DMS114 treated with DMSO at 0.1 percent for 48 hours (cell line): ENCODE measurements at regions not wholly inside any gene's neighbourhood (a gene's known extent, or its start where the extent isn't known, plus 50 kb on each side); places are given as distances from the start of the nearest gene placed in this dataset.
"Not testable (repeated sequence)": the region's sequence is repeated elsewhere in the genome, so short reads cannot be mapped to it uniquely, and the experiment has no call there.

ENCODE experiments used
- DNase-seq: peaks from one replicate; lab custom pipeline; 2025; ENCODE audit not compliant: unreplicated experiment; lab: John Stamatoyannopoulos, UW

DNA sequence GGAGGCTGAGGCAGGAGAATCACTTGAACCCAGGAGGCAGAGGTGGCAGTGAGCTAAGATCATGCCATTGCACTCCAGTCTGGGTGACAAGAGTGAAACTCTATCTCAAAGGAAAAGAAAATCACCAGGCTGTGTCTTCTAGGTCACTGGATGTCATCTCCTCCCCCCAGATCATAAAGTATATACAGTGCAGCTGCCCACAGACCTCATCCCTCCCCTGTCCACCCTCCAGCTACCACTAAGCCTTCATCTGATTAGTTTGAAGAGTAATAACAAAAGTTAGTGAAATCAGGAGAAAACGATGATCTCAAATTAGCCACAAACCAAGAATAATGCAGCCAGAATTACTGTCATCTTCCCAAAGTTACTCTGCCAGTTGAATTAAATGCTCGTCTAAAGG lies 117.2 kb downstream of the ZNF22 start:
- DNase-seq: not testable (repeated sequence)

DNA sequence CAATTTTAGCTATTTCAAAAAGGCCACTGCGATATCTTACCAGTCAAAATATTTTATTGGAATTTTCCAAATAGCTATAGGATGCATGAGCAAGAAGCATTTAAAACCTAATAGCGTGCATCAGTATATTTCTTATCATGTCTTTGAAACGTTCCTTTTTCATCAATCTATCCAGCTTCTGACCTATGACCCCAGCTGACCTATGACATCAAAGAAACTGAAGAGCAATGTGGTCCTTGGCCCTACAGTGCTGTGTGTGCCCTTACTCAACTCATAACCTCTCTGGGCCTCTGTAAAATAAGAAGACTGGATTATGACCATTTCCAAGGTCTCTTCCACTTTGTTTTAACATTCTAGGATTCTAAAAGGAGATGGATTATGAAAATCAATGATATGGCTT lies 118.2 kb downstream of the ZNF22 start:
- no peak for DNase-seq

DNA sequence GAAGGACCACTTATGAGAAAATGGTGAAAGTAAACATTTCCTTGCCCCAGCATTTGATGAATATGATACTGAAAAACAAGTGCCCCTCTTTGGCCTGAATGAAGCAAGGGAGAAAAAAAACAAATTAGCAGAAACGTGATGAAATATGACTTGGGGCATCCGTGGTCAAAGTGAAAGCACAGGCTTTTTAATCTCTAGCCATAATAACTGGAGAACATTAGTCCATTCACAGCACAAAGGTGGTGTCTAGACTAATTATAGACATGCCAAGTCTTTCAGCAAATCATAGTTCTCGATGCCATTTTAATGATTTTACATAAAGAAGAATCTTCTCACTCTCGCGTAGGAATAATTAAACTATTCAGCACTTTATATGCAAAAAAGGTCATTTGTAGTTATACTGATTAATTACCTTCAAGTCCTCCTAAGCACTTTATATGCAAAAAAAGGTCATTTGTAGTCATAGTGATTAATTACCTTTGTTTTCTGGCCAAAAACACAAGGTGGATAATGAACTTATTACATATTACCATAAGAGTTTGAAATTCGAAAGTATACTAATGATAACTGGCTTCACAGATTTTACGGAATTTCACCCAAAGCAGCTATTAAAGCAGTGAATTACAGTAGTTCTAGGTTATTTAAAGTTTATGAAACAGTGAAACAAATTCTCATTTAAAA lies 121.6 kb downstream of the ZNF22 start:
- DNase-seq: not testable (repeated sequence)

DNA sequence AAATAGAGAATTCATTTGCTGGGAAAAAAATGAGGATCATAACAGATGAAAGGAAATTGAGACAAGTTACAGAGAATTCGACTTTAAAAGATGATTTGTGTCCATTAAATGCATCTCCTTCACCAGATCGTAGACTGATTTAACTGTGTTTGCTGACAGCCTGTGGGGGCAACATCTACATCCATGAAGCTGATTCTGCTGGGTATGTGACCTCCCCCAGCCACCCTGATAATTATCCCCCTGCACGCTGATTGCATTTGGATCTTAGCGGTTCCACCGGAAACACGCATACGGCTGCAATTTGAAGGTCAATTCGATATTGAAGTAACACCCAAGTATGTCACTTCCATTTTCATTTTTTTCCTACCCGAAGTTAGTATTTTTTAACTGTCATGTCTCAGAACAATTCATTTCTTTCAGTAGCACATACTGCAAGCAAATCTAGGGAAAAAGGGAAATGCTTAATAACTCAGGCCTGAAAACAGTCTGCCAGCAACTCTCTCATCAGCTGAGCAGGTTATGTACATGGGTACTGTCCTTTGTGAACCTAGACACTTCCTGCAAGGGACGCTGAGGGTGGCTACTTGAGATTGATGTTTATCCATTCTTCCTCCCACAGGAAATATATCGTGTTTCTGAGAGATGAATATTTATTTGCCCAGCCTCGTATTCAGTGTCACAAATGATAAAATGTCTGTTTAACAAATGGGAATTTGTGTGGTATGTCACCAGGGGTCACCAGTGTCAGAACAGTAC lies 134.9 kb downstream of the ZNF22 start:
- no peak for DNase-seq

DNA sequence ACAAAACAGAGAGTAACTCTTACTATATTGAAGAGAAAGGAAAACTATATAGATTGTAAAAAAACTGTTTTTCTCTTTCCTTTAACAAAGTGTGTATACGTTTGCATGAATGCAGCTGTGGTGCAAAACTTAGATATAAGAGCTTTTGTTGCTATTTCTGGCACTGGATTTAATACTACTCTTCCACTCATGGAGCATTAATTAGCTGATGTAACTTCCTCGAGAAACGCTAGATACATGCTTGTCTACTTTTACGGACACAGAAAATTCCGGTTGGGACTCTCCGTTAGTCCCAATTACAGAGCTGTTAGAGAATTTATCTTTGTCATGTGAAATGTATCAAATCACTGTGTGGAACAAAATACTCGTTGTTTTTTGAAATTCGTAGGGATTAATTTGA lies 135.5 kb downstream of the ZNF22 start:
- DNase-seq: no peak

DNA sequence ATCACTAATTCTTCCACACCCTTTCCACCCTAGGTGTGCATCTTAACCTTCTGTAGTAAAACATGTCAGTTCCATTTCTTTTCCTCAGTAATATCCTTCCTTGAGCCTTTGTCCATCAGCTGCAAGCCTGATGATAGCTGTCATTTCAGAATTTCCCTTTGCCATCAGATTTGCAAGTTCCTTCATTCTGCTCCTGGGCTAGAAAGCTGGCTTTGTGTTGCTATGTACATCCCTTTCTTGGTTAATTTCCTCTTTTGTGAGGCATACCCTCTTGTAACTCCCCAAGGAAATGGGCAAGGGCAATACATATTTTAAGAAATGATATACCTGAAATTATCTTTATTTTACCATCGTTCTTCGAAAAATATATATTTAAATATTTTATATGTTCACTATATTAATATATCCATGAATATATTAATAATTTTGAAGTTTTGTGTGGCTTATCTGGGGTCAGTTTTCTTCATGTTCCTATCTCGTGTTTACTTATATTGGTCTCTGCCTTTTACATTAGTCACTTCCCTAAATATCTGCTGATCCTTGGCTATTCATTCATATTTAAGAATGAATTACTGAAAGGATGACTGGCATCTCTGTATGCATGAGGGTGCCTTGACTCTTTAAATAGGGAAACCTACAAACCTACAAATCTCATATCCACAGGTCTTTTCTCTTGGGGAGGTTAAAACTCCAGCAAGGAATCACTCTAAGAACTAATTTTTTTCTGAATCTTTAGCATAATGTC lies 143.8 kb downstream of the ZNF22 start:
- DNase-seq: no peak

DNA sequence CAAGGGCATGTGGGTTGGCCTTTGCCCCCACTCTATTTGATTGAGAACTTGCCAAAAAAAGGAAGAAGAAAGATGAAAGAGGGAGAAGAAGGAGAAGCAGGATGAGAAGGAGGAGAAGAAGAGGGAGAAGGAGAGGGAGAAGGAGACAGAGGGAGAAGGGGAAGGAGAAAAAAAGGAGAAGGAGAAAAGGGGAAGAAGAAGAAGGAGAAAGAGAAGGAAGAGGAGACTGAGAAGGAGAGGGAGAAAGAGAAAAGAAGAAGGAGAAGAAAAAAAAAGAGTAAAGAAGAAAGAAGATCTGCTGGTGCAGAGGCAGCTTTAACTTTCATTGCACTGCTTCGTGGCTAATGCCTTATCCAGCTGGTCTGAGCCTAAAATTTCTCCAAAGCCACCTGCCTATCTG lies 144.4 kb downstream of the ZNF22 start:
- not testable (repeated sequence) for DNase-seq

DNA sequence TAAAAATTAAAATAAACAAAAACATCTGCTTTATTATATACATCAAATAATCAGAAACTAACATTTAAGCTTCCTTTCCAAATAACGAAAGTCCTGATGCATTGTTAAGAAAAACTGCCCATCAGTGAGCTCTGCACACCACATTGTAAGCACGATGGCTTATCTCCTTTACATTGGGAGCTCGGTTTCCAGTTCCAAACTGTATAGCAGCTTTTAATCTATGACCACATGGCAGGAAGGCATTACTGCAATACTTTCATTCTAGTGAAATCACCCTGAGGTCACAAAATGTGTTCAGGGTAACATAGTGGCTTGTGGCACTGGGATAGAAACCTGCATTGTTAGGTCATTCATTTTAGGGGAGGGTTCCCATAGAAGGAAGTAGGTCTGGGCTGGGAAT lies 146.3 kb downstream of the ZNF22 start:
- no peak for DNase-seq

DNA sequence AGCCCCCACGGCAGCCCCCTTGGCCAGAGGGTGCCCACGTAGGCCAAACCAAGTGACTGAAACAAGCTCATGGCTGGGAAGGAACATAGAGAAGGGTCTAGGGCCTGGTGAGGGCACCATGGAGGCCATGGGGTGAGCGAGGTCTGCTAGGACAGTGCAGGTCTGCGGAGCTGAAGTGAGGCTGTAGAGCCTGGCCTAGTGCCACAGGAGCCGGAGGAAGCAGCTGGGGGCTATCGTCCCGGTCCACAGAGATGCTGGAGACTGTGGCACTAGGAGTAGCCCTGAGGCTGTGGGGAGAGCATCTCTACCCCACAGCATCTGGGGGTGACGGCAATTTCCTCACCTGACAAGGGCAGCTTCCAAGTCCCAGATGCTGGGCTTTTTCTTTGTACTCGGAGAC lies 150.3 kb downstream of the ZNF22 start:
- DNase-seq: no peak

DNA sequence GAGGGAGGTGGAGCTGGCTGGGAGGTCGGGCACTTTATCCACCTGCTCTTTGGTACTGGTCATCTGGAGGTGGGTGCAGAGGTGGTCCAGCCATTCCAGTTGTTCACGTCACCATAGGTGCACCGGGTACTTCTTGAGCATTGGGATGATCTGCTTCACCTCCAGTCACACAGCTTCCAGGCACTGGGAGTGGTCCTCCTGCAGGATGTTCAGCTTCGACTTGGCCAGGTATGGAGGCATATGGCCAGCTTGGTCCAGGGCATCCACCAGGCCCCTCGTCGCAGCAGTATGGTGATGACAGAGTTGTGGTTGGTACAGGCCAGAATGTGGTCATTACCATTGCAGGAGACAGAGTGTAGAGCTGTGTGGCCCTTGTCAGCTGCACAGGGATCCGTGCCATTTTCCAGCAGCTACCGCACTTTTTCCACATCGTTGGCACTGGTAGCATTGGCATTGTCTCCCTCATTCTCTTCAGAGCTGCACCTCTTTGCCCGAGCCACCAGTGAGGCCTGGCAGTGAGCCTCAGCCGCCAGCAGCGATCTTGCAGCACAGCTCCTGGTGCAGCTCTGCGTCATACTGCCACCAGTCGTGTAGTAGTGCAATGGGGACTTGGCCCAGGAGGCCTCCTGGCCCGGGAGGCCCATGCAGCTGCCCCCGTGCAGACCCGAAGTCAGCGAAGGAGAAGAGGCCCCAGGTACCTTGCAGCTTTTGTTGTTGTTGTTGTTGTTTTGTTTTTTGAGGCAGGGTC lies 150.9 kb downstream of the ZNF22 start:
- DNase-seq: no peak

DNA sequence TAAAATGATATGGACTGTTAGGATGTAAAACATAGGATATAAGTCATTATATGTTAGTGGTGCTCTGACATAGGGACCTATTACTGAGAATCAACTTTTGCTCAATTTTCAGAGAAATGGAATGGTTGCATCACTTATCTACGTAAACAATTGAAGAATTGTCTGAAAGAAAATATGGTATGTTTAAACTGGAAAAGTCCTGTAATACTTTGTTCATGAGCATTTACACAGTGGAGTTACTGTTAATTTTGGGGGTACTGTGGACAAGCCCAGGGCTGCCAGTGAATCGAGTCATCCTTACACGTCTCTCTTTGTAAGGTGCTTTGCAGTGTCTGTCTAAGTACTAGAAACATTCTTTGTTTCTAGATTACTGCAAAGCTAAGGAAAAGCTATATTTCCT lies 152.0 kb downstream of the ZNF22 start:
- no peak for DNase-seq

DNA sequence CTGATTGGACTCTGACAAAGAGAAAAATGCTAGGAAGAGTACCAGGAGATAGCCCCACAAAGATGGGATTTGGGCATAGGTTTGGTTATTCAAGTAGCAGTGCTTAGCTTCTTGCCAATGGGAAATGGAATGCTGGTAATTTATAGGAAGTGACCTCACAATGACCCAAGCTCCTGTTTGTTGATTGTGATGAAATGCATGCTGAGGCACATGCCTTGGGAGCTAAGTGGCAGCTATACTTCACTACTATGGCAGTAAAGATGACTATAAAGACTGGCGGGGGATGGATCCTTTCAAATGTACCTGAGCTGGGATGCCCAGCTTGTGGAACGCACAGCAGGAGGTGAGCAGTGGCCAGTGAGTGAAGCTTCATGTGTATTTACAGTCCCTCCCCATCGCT lies 153.8 kb downstream of the ZNF22 start:
- DNase-seq: no peak

DNA sequence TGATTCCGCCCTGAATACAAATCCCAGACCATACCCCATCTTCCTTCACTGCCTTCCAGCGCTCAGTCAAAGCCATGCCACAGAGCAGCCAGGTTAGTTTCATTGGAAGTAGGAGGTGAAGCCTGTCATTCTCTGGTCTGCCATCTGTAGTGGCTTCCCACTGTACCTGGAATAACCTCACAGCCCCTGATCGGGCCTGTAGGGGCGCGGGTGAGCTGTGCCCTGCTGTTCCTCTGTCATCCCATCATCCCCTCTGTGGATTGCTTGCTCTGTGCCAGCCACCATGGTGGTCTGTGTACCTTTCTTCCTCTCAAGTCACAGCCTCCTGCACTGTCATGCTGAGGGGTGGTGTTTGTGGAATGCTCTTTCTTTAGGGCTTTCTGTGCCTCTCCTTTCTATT lies 155.1 kb downstream of the ZNF22 start:
- DNase-seq: no peak

DNA sequence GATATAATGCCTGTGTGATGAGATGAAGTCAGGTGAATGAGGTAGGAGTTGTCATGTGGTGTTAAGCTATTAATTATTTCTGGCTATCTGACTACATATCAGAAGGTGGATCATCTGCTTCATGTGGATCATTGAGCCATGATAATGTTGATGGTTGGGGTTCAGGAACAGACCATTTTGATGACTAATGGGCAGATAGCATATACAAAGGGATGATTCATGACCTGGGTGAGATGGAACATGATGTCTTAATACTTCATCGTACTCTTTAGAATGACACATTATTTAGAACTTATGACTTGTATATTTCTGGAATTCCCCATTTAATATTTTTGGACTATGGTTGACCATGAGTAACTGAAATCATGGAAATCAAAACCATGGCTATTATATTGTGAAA lies 155.1 kb downstream of the OR13A1 start:
- no peak for DNase-seq

DNA sequence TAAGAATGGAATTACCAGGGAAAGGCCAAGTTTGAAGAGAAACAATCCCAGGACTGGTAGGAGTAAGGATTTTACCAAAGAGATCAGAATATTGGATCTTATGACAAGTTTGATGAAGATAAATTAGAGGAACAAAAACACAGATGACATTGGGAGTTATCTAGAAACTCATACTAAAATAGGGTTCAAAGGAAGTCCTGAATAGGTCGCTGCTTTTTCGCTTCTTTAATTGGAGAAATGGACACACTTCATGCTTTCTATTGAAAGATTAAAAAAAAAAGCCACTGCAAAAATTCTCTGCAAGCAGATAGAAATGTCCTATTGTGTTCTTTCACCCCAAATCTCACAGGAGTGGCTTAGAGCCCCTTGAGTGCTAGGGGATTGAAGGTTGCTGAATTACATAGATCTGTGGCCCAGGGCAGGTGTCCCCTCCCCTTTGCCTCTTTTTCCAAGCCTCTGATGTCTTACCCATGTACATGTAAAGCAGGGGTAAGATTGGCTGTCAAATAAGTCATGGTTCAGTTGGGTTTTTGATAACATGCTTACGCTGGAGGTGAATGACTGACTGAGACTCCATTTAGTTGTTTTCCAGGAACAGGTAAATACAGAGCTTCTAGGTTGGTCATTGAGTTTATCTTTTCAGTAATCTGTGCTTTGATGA lies 152.0 kb downstream of the OR13A1 start:
- DNase-seq: no peak

DNA sequence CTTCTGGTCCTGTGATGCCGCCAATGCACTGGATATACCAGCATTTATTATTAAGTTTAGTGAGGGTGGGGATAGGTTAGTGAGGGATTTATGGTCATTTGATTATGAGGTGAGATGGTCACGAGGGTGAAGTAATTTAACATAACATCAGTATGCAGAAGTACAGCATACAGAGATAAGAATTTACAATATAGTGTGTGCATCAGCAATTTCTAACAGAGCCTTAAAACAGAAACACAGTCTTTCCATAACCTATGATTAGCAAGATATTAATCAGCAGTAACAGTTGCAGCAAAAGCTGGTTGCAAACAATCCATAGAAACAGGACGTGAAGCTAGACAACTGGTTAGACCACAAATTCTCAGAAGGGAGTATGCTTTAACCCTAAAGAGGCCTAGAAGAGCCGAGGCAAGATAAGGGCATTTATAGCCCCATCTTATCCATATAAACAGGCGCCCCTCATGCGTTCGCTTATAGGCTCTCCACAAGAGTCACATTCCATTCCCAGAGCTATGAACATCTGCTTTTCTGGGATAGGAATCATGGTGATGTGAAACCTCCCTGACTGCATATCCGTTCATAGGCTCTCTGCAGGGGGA lies 139.8 kb downstream of the OR13A1 start:
- DNase-seq: not testable (repeated sequence)

DNA sequence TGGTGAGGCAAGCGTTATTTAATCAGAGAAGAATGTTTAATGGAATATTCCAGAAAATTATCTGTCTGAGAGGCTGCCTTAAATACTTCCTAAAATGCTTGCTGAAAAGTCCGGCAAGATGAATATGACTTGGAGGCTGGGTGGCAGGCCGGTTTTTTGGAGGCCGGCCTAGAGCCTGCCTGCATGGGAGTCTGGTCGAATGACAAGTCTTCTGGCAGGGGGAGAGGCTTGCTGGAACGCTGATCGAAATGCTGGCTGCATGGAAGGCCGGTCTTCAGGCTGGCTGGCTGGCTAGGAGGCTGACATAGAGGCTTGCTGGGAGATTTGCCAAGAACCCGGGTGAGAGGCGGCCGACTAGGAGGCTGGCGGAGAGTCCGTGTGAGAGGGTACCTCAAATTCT lies 135.7 kb downstream of the OR13A1 start:
- no peak for DNase-seq

DNA sequence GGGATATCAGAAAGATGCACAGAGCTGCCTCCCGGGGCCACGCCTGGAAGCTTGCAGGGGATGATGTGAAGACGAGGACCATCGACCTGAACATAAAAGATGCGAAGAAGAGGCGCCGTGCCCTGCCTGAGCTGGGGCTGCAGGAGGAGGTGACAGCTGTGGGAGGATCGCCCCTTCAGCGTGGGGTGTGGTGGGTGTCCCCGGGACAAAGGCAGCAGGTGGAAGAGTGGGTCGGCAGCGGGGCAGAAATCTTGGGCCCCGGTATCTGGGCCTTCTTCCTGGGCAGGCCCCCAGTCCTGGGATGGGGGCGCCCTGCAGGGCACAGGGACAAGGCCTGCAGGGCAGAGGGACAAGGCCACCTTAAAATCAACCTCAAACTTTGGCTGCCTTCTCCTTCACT lies 134.9 kb downstream of the OR13A1 start:
- no peak for DNase-seq

DNA sequence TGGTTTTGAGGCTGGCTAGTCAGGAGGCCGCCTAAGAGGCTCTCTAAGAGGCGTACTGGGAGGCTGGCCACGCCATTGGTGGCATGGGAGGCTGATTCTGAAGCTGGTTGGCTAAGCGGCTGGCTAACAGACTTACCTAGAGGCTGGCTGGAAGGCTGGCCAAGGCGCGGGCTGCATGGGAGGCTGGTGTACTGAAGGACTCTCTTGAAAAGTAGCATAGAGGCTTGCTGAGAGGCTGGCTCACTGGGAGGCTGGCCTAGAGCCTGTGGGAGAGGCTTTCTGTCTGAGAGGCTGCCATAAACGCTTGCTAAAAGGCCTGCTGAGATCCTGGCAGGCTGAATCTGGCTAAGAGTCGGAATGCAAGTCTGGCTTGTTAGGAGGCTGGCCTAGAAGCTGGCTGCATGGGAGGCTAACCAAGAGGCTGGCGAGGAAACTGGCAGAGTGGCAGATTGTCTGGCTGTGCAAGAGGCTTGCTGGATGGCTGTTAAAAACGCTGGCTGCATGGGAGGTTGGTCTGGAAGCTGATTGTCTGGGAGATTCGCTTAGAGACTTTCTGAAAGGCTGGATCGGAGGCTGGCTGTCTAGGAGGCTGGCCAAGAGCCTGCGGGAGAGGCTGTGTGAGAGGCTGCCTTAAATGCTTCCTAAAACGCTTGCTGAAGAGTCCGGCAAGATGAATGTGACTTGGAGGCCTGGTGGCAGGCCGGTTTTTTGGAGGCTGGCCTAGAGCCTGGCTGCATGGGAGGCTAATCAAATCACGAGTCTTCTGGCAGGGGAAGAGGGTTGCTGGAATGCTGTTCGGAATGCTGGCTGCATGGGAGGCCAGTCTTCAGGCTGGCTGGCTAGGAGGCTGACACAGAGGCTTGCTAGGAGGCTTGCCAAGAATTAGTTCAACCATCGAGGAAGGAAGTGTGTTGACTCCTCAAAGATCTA lies 134.2 kb downstream of the OR13A1 start:
- DNase-seq: no peak
